ENCODE measurements at regions not wholly inside any gene's neighbourhood (a gene's known extent, or its start where the extent isn't known, plus 50 kb on each side); places are given as distances from the start of the nearest gene placed in this dataset.

- peak overlapping the region; percentile 78 for H2AFZ ChIP-seq (ENCODE audit: low read length)
These were observed 59.9 kb downstream of the RTL9 start for GRCh38 chrX:110418316-110419235.

GRCh38 chrX:110419512-110419911 is 60.9 kb downstream of the RTL9 start:
- Histone ChIP-seq H3K4me2 (ENCODE audit: extremely low read depth, insufficient read depth, low read length) (no peak overlapping the region), H2AFZ (ENCODE audit: low read length) (no peak overlapping the region), H3K9ac (ENCODE audit: insufficient read depth, low read length) (no peak overlapping the region), H3K4me3 (replicated peaks in 1 of 4; ENCODE audit: control extremely low read depth in 1 of 4, insufficient read depth in 1 of 4, low read depth in 3 of 4, low read length in 4 of 4) (peak overlapping the region in 1 of 4 experiments; percentile 11), H4K20me1 (ENCODE audit: control insufficient read depth, extremely low read depth, insufficient read depth, low read length) (no peaks in the 10 kb centered on the region), H3K27ac (ENCODE audit: insufficient read depth, low read length) (peak overlapping the region; percentile 86), H3K36me3 (ENCODE audit: control insufficient read depth, insufficient read depth, low read length) (no peaks in the 10 kb centered on the region), H3K9me3 (ENCODE audit: control insufficient read depth, insufficient read depth, low read depth, low read length) (no peaks in the 10 kb centered on the region), H3K79me2 (ENCODE audit: control insufficient read depth, insufficient read depth, low read length) (no peaks in the 10 kb centered on the region), H3K4me1 (ENCODE audit: control insufficient read depth, extremely low read depth, insufficient read depth, low read length) (peaks cover 13% of the 10 kb centered on the region), H3K27me3 (ENCODE audit: control insufficient read depth, insufficient read depth, low read length) (no peaks in the 10 kb centered on the region)
- TF ChIP-seq EZH2 (IDR thresholded peaks at IDR 0.05; ENCODE audit: low read length, missing control alignments) = no peak
- TF ChIP-seq CTCF (conservative IDR thresholded peaks at IDR 0.05 in 1 of 2, IDR thresholded peaks at IDR 0.05 in 1 of 2; ENCODE audit: low read depth in 1 of 2, low read length in 2 of 2) = no peak
- DNase-seq (ENCODE audit: low read depth in 2 of 2) = no peak

More at GRCh38 chrX:110418316-110419235, 59.9 kb downstream of the RTL9 start:
- Histone ChIP-seq H3K9me3 (ENCODE audit: control insufficient read depth, insufficient read depth, low read depth, low read length) (no peaks in the 10 kb centered on the region), H3K4me3 (replicated peaks in 1 of 4; ENCODE audit: control extremely low read depth in 1 of 4, insufficient read depth in 1 of 4, low read depth in 3 of 4, low read length in 4 of 4) (peak overlapping the region in 2 of 4 experiments; percentile 22 to 40), H3K9ac (ENCODE audit: insufficient read depth, low read length) (peak overlapping the region; percentile 27), H4K20me1 (ENCODE audit: control insufficient read depth, extremely low read depth, insufficient read depth, low read length) (no peaks in the 10 kb centered on the region), H3K4me1 (ENCODE audit: control insufficient read depth, extremely low read depth, insufficient read depth, low read length) (peaks cover 17% of the 10 kb centered on the region), H3K27me3 (ENCODE audit: control insufficient read depth, insufficient read depth, low read length) (no peaks in the 10 kb centered on the region), H3K4me2 (ENCODE audit: extremely low read depth, insufficient read depth, low read length) (peak overlapping the region; percentile 63), H3K79me2 (ENCODE audit: control insufficient read depth, insufficient read depth, low read length) (no peaks in the 10 kb centered on the region), H3K27ac (ENCODE audit: insufficient read depth, low read length) (peak overlapping the region; percentile 86), H3K36me3 (ENCODE audit: control insufficient read depth, insufficient read depth, low read length) (no peaks in the 10 kb centered on the region)
- peak; percentile 78 to 95 for DNase-seq (ENCODE audit: low read depth in 2 of 2)
- TF ChIP-seq EZH2 (IDR thresholded peaks at IDR 0.05; ENCODE audit: low read length, missing control alignments) = no peak
- TF ChIP-seq CTCF (conservative IDR thresholded peaks at IDR 0.05 in 1 of 2, IDR thresholded peaks at IDR 0.05 in 1 of 2; ENCODE audit: low read depth in 1 of 2, low read length in 2 of 2) = peak; percentile 52 to 57

GRCh38 chrX:110420771-110421499 is 62.3 kb downstream of the RTL9 start:
- TF ChIP-seq EZH2 (IDR thresholded peaks at IDR 0.05; ENCODE audit: low read length, missing control alignments) (no peak), CTCF (conservative IDR thresholded peaks at IDR 0.05 in 1 of 2, IDR thresholded peaks at IDR 0.05 in 1 of 2; ENCODE audit: low read depth in 1 of 2, low read length in 2 of 2) (peak; percentile 11 to 26)
- Histone ChIP-seq H3K9ac (ENCODE audit: insufficient read depth, low read length) (no peak overlapping the region), H2AFZ (ENCODE audit: low read length) (no peak overlapping the region), H3K36me3 (ENCODE audit: control insufficient read depth, insufficient read depth, low read length) (no peaks in the 10 kb centered on the region), H3K9me3 (ENCODE audit: control insufficient read depth, insufficient read depth, low read depth, low read length) (no peaks in the 10 kb centered on the region), H3K4me3 (replicated peaks in 1 of 4; ENCODE audit: control extremely low read depth in 1 of 4, insufficient read depth in 1 of 4, low read depth in 3 of 4, low read length in 4 of 4) (no peak overlapping the region), H3K27ac (ENCODE audit: insufficient read depth, low read length) (no peak overlapping the region), H3K4me1 (ENCODE audit: control insufficient read depth, extremely low read depth, insufficient read depth, low read length) (peaks cover 11% of the 10 kb centered on the region), H3K4me2 (ENCODE audit: extremely low read depth, insufficient read depth, low read length) (peak overlapping the region; percentile 68), H3K79me2 (ENCODE audit: control insufficient read depth, insufficient read depth, low read length) (no peaks in the 10 kb centered on the region), H3K27me3 (ENCODE audit: control insufficient read depth, insufficient read depth, low read length) (no peaks in the 10 kb centered on the region), H4K20me1 (ENCODE audit: control insufficient read depth, extremely low read depth, insufficient read depth, low read length) (no peaks in the 10 kb centered on the region)
- DNase-seq (ENCODE audit: low read depth in 2 of 2) = peak in 1 of 2 donors; percentile 21

All from fibroblast of lung (primary cell).